ENCODE measurements at regions not wholly inside any gene's neighbourhood (a gene's known extent, or its start where the extent isn't known, plus 50 kb on each side); places are given as distances from the start of the nearest gene placed in this dataset.

DNA sequence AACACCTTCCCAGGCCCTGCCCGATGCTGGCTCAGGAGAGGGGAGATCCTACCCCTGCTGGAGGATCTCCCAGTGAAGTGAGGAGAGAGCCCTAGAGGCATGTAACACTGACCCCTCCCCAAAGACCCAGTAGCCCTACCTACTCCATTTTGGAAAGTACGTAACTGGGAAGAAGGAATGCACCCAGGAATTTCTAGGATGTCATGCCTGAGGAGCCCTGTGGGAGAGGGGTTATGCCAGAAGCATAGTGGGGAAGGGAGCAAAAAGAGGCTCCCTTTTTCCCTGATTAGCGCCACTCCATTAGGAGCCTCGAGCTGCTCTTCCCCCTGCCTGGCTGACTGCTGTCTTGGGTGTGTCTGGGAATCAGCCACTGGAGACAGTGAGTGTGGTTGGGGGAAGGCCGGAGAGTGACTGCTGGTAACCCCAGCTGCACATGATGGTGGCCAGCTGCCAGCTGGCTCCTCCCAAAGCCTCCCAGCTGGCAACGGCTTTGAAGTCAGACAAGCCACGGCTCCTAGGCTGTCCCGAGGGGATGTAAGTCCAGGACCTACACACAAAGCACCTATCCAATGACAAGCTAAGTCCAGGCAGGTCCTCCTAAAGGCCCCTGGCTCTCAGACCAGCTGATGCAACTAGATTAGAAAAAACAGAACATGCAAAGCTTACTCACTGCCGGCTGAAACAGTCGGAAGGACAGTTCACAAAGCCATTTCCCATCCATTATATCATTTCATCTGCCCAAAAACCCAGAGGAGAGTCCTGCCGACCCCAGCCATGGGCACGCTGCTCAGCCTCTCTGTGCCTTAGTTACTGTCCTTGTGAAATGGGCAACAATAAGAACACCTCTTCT lies 136.5 kb upstream of the ABCA1 start (continued):
- TF ChIP-seq, protein P1, sequence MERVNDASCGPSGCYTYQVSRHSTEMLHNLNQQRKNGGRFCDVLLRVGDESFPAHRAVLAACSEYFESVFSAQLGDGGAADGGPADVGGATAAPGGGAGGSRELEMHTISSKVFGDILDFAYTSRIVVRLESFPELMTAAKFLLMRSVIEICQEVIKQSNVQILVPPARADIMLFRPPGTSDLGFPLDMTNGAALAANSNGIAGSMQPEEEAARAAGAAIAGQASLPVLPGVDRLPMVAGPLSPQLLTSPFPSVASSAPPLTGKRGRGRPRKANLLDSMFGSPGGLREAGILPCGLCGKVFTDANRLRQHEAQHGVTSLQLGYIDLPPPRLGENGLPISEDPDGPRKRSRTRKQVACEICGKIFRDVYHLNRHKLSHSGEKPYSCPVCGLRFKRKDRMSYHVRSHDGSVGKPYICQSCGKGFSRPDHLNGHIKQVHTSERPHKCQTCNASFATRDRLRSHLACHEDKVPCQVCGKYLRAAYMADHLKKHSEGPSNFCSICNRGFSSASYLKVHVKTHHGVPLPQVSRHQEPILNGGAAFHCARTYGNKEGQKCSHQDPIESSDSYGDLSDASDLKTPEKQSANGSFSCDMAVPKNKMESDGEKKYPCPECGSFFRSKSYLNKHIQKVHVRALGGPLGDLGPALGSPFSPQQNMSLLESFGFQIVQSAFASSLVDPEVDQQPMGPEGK (CRISPR knock-in tag; IDR thresholded peaks at IDR 0.05; ENCODE audit: borderline replicate concordance) = peak; percentile 29; the same call in 1 of the 2 replicates
- TF ChIP-seq ETV5 (CRISPR knock-in tag; IDR thresholded peaks at IDR 0.05; ENCODE audit: low read depth) (no peak), SP1 (CRISPR knock-in tag; IDR thresholded peaks at IDR 0.05) (no peak), MBD2 (IDR thresholded peaks at IDR 0.05; ENCODE audit: borderline replicate concordance, low read depth) (no peak), TEAD4 (IDR thresholded peaks at IDR 0.05; ENCODE audit: low read length) (peak; percentile 17; the same call in 1 of the 2 replicates), TEAD4 (CRISPR knock-in tag; IDR thresholded peaks at IDR 0.05; ENCODE audit: borderline replicate concordance) (no peak), BACH1 (tag; IDR thresholded peaks at IDR 0.05) (no peak; the same call in 1 of the 2 replicates), ZNF561 (CRISPR knock-in tag; conservative IDR thresholded peaks at IDR 0.05) (0 out of 2 replicates have a peak, but pooled peaks have one; percentile 6), ZNF311 (CRISPR knock-in tag; IDR thresholded peaks at IDR 0.05) (peak; percentile 80), ZNF239 (CRISPR knock-in tag; IDR thresholded peaks at IDR 0.05) (no peak; the same call in 1 of the 2 replicates), ZNF134 (CRISPR knock-in tag; conservative IDR thresholded peaks at IDR 0.05) (no peak; the same call in none of the 2 replicates), ZNF41 (CRISPR knock-in tag; conservative IDR thresholded peaks at IDR 0.05) (peak; percentile 23; the same call in 1 of the 2 replicates), HLTF (IDR thresholded peaks at IDR 0.05) (no peak), SMC3 (conservative IDR thresholded peaks at IDR 0.05; ENCODE audit: insufficient read depth, low read depth, low read length) (no peak), NFIX (CRISPR knock-in tag; IDR thresholded peaks at IDR 0.05; ENCODE audit: low read depth) (no peak), HMG20B (CRISPR knock-in tag; IDR thresholded peaks at IDR 0.05) (no peak)
- TF ChIP-seq, protein P2, sequence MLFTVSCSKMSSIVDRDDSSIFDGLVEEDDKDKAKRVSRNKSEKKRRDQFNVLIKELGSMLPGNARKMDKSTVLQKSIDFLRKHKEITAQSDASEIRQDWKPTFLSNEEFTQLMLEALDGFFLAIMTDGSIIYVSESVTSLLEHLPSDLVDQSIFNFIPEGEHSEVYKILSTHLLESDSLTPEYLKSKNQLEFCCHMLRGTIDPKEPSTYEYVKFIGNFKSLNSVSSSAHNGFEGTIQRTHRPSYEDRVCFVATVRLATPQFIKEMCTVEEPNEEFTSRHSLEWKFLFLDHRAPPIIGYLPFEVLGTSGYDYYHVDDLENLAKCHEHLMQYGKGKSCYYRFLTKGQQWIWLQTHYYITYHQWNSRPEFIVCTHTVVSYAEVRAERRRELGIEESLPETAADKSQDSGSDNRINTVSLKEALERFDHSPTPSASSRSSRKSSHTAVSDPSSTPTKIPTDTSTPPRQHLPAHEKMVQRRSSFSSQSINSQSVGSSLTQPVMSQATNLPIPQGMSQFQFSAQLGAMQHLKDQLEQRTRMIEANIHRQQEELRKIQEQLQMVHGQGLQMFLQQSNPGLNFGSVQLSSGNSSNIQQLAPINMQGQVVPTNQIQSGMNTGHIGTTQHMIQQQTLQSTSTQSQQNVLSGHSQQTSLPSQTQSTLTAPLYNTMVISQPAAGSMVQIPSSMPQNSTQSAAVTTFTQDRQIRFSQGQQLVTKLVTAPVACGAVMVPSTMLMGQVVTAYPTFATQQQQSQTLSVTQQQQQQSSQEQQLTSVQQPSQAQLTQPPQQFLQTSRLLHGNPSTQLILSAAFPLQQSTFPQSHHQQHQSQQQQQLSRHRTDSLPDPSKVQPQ (CRISPR knock-in tag; IDR thresholded peaks at IDR 0.05; ENCODE audit: borderline replicate concordance) = no peak
- TF ChIP-seq, protein P3, sequence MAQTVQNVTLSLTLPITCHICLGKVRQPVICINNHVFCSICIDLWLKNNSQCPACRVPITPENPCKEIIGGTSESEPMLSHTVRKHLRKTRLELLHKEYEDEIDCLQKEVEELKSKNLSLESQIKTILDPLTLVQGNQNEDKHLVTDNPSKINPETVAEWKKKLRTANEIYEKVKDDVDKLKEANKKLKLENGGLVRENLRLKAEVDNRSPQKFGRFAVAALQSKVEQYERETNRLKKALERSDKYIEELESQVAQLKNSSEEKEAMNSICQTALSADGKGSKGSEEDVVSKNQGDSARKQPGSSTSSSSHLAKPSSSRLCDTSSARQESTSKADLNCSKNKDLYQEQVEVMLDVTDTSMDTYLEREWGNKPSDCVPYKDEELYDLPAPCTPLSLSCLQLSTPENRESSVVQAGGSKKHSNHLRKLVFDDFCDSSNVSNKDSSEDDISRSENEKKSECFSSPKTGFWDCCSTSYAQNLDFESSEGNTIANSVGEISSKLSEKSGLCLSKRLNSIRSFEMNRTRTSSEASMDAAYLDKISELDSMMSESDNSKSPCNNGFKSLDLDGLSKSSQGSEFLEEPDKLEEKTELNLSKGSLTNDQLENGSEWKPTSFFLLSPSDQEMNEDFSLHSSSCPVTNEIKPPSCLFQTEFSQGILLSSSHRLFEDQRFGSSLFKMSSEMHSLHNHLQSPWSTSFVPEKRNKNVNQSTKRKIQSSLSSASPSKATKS (CRISPR knock-in tag; IDR thresholded peaks at IDR 0.05) = no peak

Data from K562 (cell line).